ENCODE measurements at regions not wholly inside any gene's neighbourhood (a gene's known extent, or its start where the extent isn't known, plus 50 kb on each side); places are given as distances from the start of the nearest gene placed in this dataset.

DNA sequence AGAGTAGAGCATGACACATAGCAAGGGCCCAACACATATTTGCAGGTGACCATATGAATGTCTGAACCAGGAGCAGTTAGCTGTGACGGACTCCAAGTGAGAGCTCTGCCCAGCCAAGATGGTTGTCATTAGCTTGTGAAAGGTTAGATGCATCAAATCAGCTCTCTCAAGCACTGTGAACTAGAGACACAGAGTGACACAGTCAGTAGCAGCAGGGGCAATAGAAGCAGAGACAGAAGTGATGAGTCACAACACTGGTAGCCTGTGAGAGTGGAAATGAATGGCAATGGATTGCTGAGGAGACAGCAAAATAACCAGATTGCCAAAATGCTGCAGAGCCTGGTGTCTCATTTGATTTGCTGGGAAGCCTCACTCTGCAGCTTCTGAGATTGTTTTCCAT, 558.9 kb downstream of the PKHD1 start:
- DNase-seq: no peak

DNA sequence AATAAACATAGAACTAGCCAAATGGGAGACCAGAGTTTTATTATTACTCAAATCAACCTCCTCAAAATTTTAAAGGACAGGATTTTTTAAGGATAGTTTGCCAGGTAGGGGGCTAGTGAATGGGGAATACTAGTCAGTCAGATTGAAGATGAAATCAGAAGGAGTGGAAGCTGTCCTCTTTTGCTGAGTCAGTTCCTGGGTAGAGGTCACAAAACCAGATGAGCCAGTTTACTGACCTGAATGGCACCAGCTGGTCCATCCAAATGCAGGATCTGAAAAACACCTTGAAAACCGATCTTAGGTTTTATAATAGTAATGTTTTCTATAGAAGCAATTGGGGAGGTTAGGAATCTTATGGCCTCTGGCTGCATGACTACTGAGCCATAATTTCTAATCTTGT, 558.2 kb downstream of the PKHD1 start:
- no peak for DNase-seq

DNA sequence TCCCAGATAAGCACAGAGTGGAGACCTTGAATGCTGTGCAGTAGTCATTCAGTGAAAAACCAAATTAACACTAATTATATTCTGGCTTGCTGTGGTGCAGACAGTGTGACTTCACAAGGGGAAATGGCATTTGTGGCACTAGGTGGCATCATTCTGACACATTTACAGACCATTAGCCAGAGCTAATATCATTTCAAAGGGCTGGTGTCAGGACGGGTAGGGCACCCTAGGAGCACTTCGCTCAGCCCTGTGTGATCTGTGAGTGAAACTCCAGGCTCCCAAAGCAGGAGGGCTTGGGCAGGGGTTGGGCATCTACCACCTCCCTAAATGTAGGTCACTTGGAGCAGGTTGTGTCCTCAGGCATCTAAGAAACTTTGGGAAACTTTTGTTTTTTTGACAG, 555.8 kb downstream of the PKHD1 start:
- DNase-seq: no peak

DNA sequence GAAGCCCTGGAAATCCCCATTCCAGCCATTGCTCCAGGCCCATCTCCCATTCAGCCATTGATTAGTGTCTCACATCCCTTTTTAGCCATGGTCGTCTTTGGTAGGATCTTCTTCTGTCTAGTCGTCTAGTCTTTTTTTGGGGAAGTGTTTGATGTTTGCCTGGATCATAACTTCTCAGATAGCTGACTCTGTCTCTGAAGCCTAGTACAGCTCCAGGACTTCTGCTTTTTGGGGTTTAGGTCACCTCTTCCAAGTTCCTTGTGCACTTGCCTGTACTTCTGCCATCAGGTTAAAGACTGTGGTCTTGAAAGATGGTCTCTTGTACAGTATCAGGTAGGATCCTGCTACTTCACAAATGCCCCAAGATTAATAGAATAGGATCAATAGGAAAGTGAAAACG, 553.5 kb downstream of the PKHD1 start:
- no peak for DNase-seq

DNA sequence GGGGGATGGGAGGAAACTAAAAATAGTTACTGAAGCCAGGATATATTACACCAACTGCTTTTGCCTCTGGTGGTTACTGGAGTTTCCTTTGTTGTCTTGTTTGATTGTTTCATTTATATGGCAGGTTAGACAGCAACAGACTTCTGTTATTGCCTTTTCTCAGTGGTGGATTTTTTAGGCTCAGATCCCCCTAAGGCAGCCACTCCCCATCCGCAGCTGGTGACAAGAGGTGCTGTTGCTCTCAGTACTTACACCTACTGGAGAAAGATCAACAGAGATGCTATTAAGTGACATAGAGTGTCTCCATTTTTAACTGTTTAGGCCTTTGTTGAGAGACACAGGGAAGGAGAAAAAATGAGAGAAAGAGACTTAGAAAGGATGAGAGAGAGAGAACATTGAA, 552.1 kb downstream of the PKHD1 start:
- no peak for DNase-seq

DNA sequence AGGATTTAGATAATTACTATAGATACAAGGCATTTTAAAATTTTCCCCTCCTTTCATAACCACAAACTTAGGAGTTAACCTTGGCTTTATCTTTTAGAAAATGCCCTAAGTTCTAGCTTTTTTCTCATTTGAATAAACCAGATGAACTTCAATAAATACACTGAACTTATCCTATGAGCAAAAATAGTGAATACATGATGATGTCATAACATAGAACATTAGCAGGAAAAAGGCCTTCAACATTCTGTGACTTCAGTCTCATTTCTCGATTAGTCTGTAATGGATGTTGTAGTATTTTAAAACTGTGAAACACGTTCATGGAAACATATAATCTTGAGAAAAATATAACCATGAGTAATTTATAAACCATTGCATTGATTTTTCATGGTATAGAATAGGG, 550.7 kb downstream of the PKHD1 start:
- no peak for DNase-seq

DNA sequence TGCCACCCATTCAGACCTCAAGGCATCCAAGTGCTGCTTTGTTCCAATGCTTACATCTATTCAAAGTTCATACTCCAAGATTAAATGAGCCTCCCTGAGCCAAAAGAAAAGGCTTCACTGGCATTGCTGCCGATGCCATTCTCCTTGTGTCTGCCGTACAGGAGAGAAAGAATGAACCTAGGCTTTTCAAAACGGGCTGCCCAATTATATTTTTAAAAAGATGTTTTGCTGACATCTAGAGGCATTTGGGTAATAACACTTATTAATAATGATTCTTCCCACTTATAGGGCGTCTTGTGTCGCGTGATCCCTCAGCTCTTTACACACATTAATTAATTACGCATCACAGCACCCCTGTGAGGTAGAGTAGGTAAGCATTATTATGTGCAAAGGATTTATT, 545.6 kb downstream of the PKHD1 start:
- DNase-seq: peak in 1 of 3 donors; percentile 32

DNA sequence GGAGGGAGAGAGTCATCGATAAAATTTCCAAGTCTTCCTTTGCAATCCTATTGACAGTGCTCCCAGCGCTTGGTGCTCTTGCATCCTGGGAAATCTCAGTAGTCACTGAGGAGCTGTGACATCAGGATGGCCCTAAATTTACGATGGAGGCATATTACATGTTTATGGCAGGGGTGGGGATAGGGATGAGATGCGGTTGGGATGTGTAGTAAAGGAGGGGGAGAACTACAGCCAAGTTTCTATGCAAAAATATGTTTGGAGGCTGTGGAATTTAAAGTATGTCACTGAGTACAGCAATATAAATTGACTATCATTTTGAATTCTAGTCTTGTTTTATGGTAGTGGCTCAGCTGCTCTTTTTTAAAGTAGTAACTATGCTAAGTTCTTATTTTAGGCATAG, 544.9 kb downstream of the PKHD1 start:
- DNase-seq: peak in 1 of 3 donors; percentile 9

DNA sequence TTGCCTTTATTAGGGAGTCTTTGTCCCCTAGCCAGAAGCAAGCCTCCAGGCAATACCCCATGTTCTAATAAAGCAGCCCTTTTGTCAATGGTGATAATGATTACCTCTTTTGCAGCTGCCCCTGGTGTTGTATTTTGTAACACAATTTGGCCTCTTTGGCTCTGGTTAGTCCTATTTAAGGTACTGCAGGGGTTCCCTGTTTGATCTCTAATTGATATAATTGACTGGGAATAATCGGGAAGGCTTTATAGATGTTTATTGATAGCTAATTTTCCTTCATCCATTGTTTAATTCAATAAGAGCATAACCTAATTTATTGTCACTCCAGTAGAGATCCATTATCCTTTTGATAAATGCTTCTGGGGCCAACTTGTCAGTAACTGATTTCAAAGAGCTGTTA, 537.2 kb downstream of the PKHD1 start:
- no peak for DNase-seq

DNA sequence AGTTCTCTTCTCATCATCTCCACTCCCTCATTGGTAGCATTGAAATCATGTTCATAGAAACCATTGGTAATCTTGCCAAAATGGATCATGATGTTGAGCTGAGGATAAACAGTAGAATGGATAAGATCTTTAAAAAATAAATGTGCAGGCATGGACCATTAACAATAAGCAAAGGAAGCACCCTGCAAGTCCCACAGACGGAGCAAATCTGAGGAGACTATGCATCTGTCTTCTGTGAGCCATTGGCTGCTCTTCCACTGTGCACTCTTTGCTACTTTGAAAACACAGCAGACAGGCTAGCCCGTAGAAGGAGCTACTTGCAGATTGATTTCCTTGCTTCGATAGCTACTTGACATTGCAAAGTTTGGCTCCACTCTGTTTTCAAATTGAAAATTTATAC, 535.0 kb downstream of the PKHD1 start:
- DNase-seq: no peak

DNA sequence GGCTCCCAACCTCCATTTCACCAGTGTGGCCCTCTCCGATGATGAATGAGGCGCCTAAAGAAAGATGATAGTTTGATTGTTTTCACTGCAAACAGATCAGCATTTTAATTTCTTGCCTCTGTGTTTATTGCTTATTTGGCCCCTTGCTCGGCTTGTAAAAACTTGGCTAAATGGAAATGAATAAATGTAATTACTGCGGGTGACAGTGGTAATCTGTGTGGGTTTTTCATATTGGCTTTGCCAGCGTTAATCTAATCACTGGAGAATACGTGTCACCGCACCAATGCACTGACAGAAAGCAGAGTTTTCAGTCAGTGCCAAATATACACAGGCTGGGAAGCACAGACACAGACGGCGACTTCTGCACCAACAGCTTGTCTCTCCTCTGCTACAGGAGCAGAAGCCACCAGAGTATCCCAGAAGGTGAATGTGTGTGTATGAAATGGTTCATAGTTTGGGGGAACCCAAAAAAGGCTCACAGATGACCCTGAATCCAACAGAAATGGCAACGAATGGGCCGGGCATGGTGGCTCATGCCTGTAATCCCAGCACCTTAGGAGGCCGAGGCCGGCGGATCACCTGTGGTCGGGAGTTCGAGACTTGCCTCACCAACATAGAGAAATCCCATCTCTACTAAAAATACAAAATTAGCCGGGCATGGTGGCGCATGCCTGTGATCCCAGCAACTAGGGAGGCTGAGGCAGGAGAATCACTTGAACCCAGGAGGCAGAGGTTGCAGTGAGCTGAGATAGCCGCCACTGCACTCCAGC, 534.0 kb downstream of the PKHD1 start:
- no peak for DNase-seq

DNA sequence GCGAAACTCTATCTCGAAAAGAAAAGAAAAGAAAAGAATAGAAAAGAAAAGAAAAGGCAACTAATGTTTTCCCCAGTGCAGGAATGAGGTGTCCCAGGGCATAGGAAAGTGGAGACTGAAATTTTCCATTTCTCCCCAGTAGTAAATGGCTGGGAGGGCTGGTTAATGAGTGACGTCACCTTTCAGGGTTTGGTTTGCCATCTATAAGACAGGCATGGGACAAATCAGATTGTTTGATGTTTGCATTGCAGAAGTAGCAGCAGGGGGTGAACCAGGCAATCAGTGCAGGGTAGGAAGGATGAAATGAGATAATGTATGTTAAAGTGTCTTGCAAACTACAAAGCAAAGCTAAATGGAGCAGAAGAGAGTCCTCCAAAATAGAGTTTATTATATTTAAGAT, 533.4 kb downstream of the PKHD1 start:
- DNase-seq: no peak

DNA sequence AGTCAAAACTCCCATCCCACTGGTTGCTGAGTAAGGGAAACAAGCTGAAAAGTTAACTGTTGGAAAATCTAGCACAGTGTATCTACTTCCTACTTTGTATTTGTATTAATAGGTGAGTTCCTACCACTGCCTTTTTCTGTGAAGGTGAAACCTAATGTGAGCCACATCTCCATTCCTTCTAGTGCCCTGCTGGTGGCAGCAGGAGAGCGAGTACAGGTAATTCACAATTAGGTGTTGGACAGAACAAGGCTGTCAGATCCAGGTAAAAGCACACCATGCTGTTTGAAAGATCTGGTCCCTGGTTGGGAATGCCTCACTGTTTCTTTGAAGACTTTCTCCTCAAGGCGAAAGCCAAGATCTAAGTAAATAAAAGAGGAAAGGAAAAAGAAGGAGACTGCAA, 528.4 kb downstream of the PKHD1 start:
- DNase-seq: no peak

DNA sequence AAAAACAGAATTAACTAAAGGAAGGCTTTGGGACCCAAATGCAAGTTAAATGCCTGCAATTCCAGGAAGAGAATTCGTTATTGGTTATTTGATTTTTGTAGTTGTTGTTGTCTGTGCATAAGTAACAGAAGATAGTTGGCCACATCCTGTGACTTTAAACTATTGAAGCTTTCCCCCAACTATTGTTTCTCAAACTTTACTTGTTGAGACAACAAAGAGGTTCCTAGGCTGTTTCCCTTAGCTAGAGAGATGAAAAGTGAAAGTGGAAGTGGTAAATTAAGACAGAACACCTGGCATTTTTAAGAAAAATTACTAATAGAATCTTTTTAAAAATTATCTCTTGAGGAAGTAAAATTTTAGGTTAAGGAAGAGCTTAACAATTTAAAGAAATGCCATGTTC, 525.2 kb downstream of the PKHD1 start:
- no peak for DNase-seq

Data from muscle of back (tissue), 3 donors.